HG03135 (cell line): ENCODE measurements at regions not wholly inside any gene's neighbourhood (a gene's known extent, or its start where the extent isn't known, plus 50 kb on each side); places are given as distances from the start of the nearest gene placed in this dataset.
"Not testable (repeated sequence)": the region's sequence is repeated elsewhere in the genome, so short reads cannot be mapped to it uniquely, and the experiment has no call there.

Source experiments
- ATAC-seq: cut with Tn5 transposase; IDR thresholded peaks from one replicate; pipeline ENCODE4 v1.9.1; 2021; ENCODE audit warnings: mild to moderate bottlenecking, moderate library complexity; ENCODE audit not compliant: unreplicated experiment

- ATAC-seq = not testable (repeated sequence)
These were observed 116.3 kb upstream of the CARD11 start for GRCh38 chr7:3159926-3160325.

- no peak for ATAC-seq
These were observed 118.6 kb upstream of the CARD11 start for GRCh38 chr7:3162289-3162688.

- not testable (repeated sequence) for ATAC-seq
These were observed 119.1 kb upstream of the CARD11 start for GRCh38 chr7:3162798-3163197.

GRCh38 chr7:3164380-3164792 lies 120.7 kb upstream of the CARD11 start:
- ATAC-seq = no peak

GRCh38 chr7:3165681-3166580 lies 122.3 kb upstream of the CARD11 start:
- ATAC-seq = no peak

GRCh38 chr7:3167551-3167950 lies 123.9 kb upstream of the CARD11 start:
- no peak for ATAC-seq

GRCh38 chr7:3168370-3168769 lies 124.7 kb upstream of the CARD11 start:
- no peak for ATAC-seq

- no peak for ATAC-seq
These were observed 125.2 kb upstream of the CARD11 start for GRCh38 chr7:3168869-3169268.

GRCh38 chr7:3172768-3173280 lies 128.2 kb upstream of the SDK1 start:
- ATAC-seq = no peak

GRCh38 chr7:3174515-3175284 lies 126.4 kb upstream of the SDK1 start:
- ATAC-seq = no peak

GRCh38 chr7:3175285-3175902 lies 125.7 kb upstream of the SDK1 start:
- no peak for ATAC-seq

- no peak for ATAC-seq
These were observed 124.7 kb upstream of the SDK1 start for GRCh38 chr7:3176112-3177000.

GRCh38 chr7:3177271-3177670 lies 123.8 kb upstream of the SDK1 start:
- ATAC-seq = no peak

- no peak for ATAC-seq
These were observed 121.6 kb upstream of the SDK1 start for GRCh38 chr7:3179456-3179855.

- no peak for ATAC-seq
These were observed 120.4 kb upstream of the SDK1 start for GRCh38 chr7:3180604-3181003.

GRCh38 chr7:3182055-3182454 lies 119.0 kb upstream of the SDK1 start:
- ATAC-seq = not testable (repeated sequence)

GRCh38 chr7:3187444-3188040 lies 113.5 kb upstream of the SDK1 start:
- ATAC-seq = no peak

- ATAC-seq = no peak
These were observed 112.1 kb upstream of the SDK1 start for GRCh38 chr7:3188946-3189345.

- ATAC-seq = no peak
These were observed 109.5 kb upstream of the SDK1 start for GRCh38 chr7:3191548-3191947.

GRCh38 chr7:3192669-3193068 lies 108.4 kb upstream of the SDK1 start:
- ATAC-seq = no peak
